Astrocyte (in vitro differentiated cells and primary cell): ENCODE measurements at regions not wholly inside any gene's neighbourhood (a gene's known extent, or its start where the extent isn't known, plus 50 kb on each side); places are given as distances from the start of the nearest gene placed in this dataset.

Source experiments
- CTCF ChIP-seq: IDR thresholded peaks from 2 replicates; pipeline ENCODE4 v1.5.1; 2011; ENCODE audit warnings: low read depth, mild to moderate bottlenecking, inconsistent platforms, low read length, moderate library complexity; ENCODE audit not compliant: insufficient read depth
- EZH2 ChIP-seq: IDR thresholded peaks from 2 replicates; pipeline ENCODE4 v1.6.1; 2012; ENCODE audit warnings: mild to moderate bottlenecking, low read length, inconsistent platforms; ENCODE audit not compliant: insufficient read depth

GRCh38 chrX:124501586-124501985 is 155.2 kb downstream of the SH2D1A start:
- no peak for TF ChIP-seq CTCF
- no peak for TF ChIP-seq EZH2
